GM18858 (cell line): ENCODE measurements at regions not wholly inside any gene's neighbourhood (a gene's known extent, or its start where the extent isn't known, plus 50 kb on each side); places are given as distances from the start of the nearest gene placed in this dataset.
"Not testable (repeated sequence)": the region's sequence is repeated elsewhere in the genome, so short reads cannot be mapped to it uniquely, and the experiment has no call there.

Experiments
- ATAC-seq: cut with Tn5 transposase; IDR thresholded peaks from one replicate; pipeline ENCODE4 v1.9.1; 2021; ENCODE audit not compliant: unreplicated experiment

- no peak for ATAC-seq
These were observed 219.2 kb upstream of the RAI14 start for GRCh38 chr5:34436761-34437501.

GRCh38 chr5:34439601-34440000, 216.5 kb upstream of the RAI14 start:
- ATAC-seq: no peak

GRCh38 chr5:34441767-34442166, 214.4 kb upstream of the RAI14 start:
- ATAC-seq: not testable (repeated sequence)

- no peak for ATAC-seq
These were observed 208.7 kb upstream of the RAI14 start for GRCh38 chr5:34447424-34447823.

- no peak for ATAC-seq
These were observed 206.5 kb upstream of the RAI14 start for GRCh38 chr5:34449639-34450038.

GRCh38 chr5:34450338-34450737, 205.8 kb upstream of the RAI14 start:
- no peak for ATAC-seq

- no peak for ATAC-seq
These were observed 203.8 kb upstream of the RAI14 start for GRCh38 chr5:34452170-34452828.

GRCh38 chr5:34455098-34455497, 201.0 kb upstream of the RAI14 start:
- no peak for ATAC-seq

- ATAC-seq: no peak
These were observed 196.2 kb upstream of the RAI14 start for GRCh38 chr5:34459908-34460307.

GRCh38 chr5:34460496-34460895, 195.6 kb upstream of the RAI14 start:
- no peak for ATAC-seq

- no peak for ATAC-seq
These were observed 191.3 kb upstream of the RAI14 start for GRCh38 chr5:34464829-34465228.

- ATAC-seq: not testable (repeated sequence)
These were observed 190.8 kb upstream of the RAI14 start for GRCh38 chr5:34465301-34465700.

GRCh38 chr5:34466519-34467388, 189.4 kb upstream of the RAI14 start:
- not testable (repeated sequence) for ATAC-seq

- no peak for ATAC-seq
These were observed 188.7 kb upstream of the RAI14 start for GRCh38 chr5:34467436-34467835.

- peak; percentile 78 for ATAC-seq
These were observed 188.1 kb upstream of the RAI14 start for GRCh38 chr5:34467984-34468383.

- no peak for ATAC-seq
These were observed 186.2 kb upstream of the RAI14 start for GRCh38 chr5:34469971-34470370.

GRCh38 chr5:34474573-34475021, 181.5 kb upstream of the RAI14 start:
- ATAC-seq: peak; percentile 72

- ATAC-seq: no peak
These were observed 180.7 kb upstream of the RAI14 start for GRCh38 chr5:34475249-34475966.

- no peak for ATAC-seq
These were observed 179.1 kb upstream of the RAI14 start for GRCh38 chr5:34476941-34477565.

- no peak for ATAC-seq
These were observed 175.2 kb upstream of the RAI14 start for GRCh38 chr5:34480810-34481528.
